Skin epidermis (tissue), 12 donors: ENCODE measurements at regions not wholly inside any gene's neighbourhood (a gene's known extent, or its start where the extent isn't known, plus 50 kb on each side); places are given as distances from the start of the nearest gene placed in this dataset.
"Not testable (repeated sequence)": the region's sequence is repeated elsewhere in the genome, so short reads cannot be mapped to it uniquely, and the experiment has no call there.

Experiments used
- H3K27ac ChIP-seq, 21 experiments: fragments of 200-600 bp; sonication (generic) in 11 of 21; one replicate each; pipeline ENCODE4 v1.5.0; 2020; ENCODE audit warnings: mild to moderate bottlenecking in 3 of 21, inconsistent platforms in 2 of 21, moderate library complexity in 2 of 21
- H3K4me3 ChIP-seq, 7 experiments: fragments of 200-600 bp; sonication (generic) in 2 of 7; one replicate each; pipeline ENCODE4 v1.5.0; 2020; ENCODE audit warnings: inconsistent platforms in 2 of 7, mild to moderate bottlenecking in 2 of 7, moderate library complexity in 1 of 7

DNA sequence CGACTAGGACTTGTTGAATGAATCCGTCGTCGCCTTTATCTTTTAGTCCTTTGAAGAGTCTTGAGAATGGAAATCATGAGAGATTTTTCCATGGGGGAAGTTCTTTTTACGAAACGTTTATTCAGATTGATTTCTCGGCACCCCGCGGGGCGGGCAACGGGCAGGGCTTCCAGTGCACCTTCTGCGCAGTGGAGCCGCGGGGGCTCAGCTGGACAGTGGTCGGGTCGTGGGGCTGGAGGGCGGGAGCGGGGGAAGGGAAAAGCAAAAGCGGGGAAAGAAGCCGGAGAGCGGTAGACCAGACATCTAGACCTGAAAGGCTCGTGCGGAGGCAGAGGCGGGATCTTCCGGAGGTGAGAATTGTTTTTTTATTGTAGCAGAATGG lies 103.0 kb downstream of the NBPF11 start:
- not testable (repeated sequence) for H3K27ac ChIP-seq
- peak overlapping the region; percentile 11 to 34 (median 20) for H3K4me3 ChIP-seq

DNA sequence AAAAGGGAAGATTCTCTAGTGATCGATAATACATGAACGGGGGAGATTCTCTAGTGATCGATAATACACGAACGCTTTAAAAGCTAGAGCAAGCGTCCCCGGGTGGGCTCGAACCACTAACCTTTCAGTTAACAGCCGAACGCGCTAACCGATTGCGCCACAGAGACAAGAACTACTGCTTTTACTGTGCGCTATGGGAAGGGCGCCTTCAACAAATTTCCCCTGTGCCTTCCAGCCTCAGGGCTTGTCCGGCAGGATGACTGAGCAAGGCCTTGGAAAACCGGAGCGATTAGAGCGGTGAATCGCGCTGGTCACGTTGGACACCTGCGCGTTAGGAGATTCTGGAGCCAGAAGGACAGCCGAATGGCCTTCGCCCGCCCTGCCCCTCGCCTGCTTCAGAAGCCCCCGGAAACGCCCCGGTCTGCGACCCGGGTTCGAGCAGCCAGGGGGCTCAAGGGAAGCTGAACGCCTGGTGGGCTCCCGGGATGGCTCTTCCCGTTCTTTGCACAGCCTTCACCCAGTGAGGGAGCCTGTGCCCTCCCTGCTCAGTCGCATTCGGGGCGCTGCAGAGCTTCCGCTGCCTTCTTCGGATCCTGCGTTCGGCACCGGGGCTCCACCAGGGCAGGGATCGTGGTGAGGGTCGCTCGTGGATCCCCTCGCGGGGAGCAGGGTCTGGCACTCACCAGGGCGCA lies 103.5 kb downstream of the NBPF11 start:
- peak overlapping the region; percentile 11 to 34 (median 20) for H3K4me3 ChIP-seq

DNA sequence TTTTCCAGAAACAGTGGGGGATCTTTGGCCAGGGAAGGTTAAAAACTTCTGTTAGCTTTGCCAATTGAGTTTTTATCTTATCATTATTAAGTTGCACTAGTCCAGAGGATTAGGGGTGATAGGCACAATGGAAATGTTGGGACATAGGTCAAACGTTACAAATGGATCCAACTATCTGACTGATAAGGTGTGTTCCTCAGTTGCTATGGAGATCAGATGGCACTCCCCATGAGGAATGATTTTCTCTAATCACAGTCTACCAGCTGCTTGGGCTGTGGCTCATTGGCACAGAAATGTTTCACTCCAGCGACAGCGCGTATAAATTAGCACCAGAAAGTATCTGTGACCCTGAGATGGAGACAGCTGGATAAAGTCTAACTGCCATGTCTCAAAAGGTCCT lies 106.2 kb downstream of the NBPF11 start:
- not testable (repeated sequence) for H3K27ac ChIP-seq, H3K4me3 ChIP-seq

More for the DNA sequence above, 103.5 kb downstream of the NBPF11 start:
- not testable (repeated sequence) for H3K27ac ChIP-seq

- H3K4me3 ChIP-seq, H3K27ac ChIP-seq: not testable (repeated sequence)
Observed at GRCh38 chr1:148044495-148044894, 107.6 kb downstream of the NBPF11 start.
